A673 (cell line): ENCODE measurements at regions not wholly inside any gene's neighbourhood (a gene's known extent, or its start where the extent isn't known, plus 50 kb on each side); places are given as distances from the start of the nearest gene placed in this dataset.

Experiments
- BruUV-seq: library from RNA; stranded (reverse); fragments of 400-500 nt; replicated peaks from 2 replicates; lab custom pipeline; 2021; lab: Mats Ljungman, UMichigan
- CTCF ChIA-PET: fragments of 300-600 bp; sonication (Branson Sonifier 250); formaldehyde crosslinking; loops from one replicate; lab custom pipeline; 2022; ENCODE audit warnings: antibody characterized with exemption; lab: Charles Lee
- POLR2A ChIA-PET: fragments of 300-600 bp; sonication (Branson Sonifier 250); formaldehyde crosslinking; loops from one replicate; lab custom pipeline; 2022; ENCODE audit warnings: antibody characterized with exemption; ENCODE audit not compliant: low non-redundant PET; lab: Charles Lee
- DNase-seq: peaks from one replicate; pipeline ENCODE4 v3.0.0-alpha.2; 2015; ENCODE audit warnings: low spot score
- H3K27ac ChIP-seq: fragments of 200-600 bp; sonication (generic); 2 replicates; pipeline ENCODE4 v1.5.1; 2016; ENCODE audit warnings: mixed run types, low read depth, mild to moderate bottlenecking, mixed read lengths, antibody characterized with exemption, low read length; ENCODE audit not compliant: poor library complexity, severe bottlenecking
- H3K27me3 ChIP-seq: fragments of 200-600 bp; sonication (generic); replicated peaks from 2 replicates; pipeline ENCODE4 v1.6.1; 2017; ENCODE audit warnings: mixed run types, low read depth, mild to moderate bottlenecking, mixed read lengths, antibody characterized with exemption, low read length; ENCODE audit not compliant: insufficient read depth, poor library complexity
- H3K36me3 ChIP-seq: fragments of 200-600 bp; sonication (generic); 2 replicates; pipeline ENCODE4 v1.6.1; 2016; ENCODE audit warnings: mixed run types, mild to moderate bottlenecking, mixed read lengths, antibody characterized with exemption, low read length; ENCODE audit not compliant: insufficient read depth, poor library complexity, severe bottlenecking
- H3K4me1 ChIP-seq: fragments of 200-600 bp; sonication (generic); 2 replicates; pipeline ENCODE4 v1.6.1; 2017; ENCODE audit warnings: mixed run types, mild to moderate bottlenecking, mixed read lengths, antibody characterized with exemption, low read length; ENCODE audit not compliant: insufficient read depth, poor library complexity, severe bottlenecking
- H3K4me3 ChIP-seq: fragments of 200-600 bp; sonication (generic); 2 replicates; pipeline ENCODE4 v1.5.1; 2016; ENCODE audit warnings: low read depth, mixed run types, mild to moderate bottlenecking, mixed read lengths, low read length; ENCODE audit not compliant: poor library complexity, severe bottlenecking
- H3K9me3 ChIP-seq: fragments of 200-600 bp; sonication (generic); 2 replicates; pipeline ENCODE4 v1.6.1; 2016; ENCODE audit warnings: mixed run types, low read depth, mild to moderate bottlenecking, mixed read lengths, antibody characterized with exemption, low read length; ENCODE audit not compliant: poor library complexity, severe bottlenecking
- EZH2 ChIP-seq: fragments of 200-600 bp; sonication (generic); IDR thresholded peaks from 2 replicates; pipeline ENCODE4 v1.6.1; 2017; ENCODE audit warnings: borderline replicate concordance, low read depth, mild to moderate bottlenecking, mixed read lengths, antibody characterized with exemption, low read length; ENCODE audit not compliant: poor library complexity, severe bottlenecking
- intact Hi-C: fragments of 100-400 bp; cut with micrococcal nuclease; formaldehyde crosslinking; loops from one replicate; pipeline ENCODE4 v1.10.0; 2022; ENCODE audit not compliant: unreplicated experiment
- TF ChIP-seq, protein P1 (sequence below): fragments of 300-800, 200-600 bp; sonication (generic); conservative IDR thresholded peaks from 2 replicates; pipeline ENCODE4 v1.5.1; 2017; ENCODE audit warnings: low read depth, mild to moderate bottlenecking, antibody characterized with exemption, low read length, moderate library complexity, mixed read lengths

- BruUV-seq, result no TSS peak
- ChIA-PET POLR2A (no interaction called here), CTCF (no interaction called here)
- Histone ChIP-seq H3K27ac (no peak overlapping the region), H3K4me3 (no peak overlapping the region), H3K36me3 (no peaks in the 10 kb centered on the region), H3K4me1 (no peaks in the 10 kb centered on the region), H3K27me3 (peaks cover 10% of the 10 kb centered on the region), H3K9me3 (no peaks in the 10 kb centered on the region)
- TF ChIP-seq, protein P1, sequence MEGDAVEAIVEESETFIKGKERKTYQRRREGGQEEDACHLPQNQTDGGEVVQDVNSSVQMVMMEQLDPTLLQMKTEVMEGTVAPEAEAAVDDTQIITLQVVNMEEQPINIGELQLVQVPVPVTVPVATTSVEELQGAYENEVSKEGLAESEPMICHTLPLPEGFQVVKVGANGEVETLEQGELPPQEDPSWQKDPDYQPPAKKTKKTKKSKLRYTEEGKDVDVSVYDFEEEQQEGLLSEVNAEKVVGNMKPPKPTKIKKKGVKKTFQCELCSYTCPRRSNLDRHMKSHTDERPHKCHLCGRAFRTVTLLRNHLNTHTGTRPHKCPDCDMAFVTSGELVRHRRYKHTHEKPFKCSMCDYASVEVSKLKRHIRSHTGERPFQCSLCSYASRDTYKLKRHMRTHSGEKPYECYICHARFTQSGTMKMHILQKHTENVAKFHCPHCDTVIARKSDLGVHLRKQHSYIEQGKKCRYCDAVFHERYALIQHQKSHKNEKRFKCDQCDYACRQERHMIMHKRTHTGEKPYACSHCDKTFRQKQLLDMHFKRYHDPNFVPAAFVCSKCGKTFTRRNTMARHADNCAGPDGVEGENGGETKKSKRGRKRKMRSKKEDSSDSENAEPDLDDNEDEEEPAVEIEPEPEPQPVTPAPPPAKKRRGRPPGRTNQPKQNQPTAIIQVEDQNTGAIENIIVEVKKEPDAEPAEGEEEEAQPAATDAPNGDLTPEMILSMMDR, result no peak
- TF ChIP-seq EZH2, result no peak
- intact Hi-C loops, result no loop called here
- no peak for DNase-seq
Measured at GRCh38 chr3:187545366-187545765, 124.8 kb downstream of the SST start.

- Histone ChIP-seq H3K4me3 (no peak overlapping the region), H3K4me1 (no peaks in the 10 kb centered on the region), H3K27ac (no peak overlapping the region), H3K36me3 (no peaks in the 10 kb centered on the region), H3K27me3 (peaks cover 10% of the 10 kb centered on the region), H3K9me3 (no peaks in the 10 kb centered on the region)
- TF ChIP-seq, protein P1, result no peak
- TF ChIP-seq EZH2, result no peak
- DNase-seq, result no peak
- POLR2A ChIA-PET, result no interaction called here
- no TSS peak for BruUV-seq
- CTCF ChIA-PET, result no interaction called here
- intact Hi-C loops, result no loop called here
Measured at GRCh38 chr3:187544326-187544725, 125.9 kb downstream of the SST start.

GRCh38 chr3:187540847-187541246 is 129.3 kb downstream of the SST start:
- no peak for DNase-seq
- BruUV-seq, result no TSS peak
- H3K4me3 ChIP-seq, result no peak overlapping the region
- H3K4me1 ChIP-seq, result no peaks in the 10 kb centered on the region
- intact Hi-C loops, result no loop called here
- ChIA-PET POLR2A (no interaction called here), CTCF (no interaction called here)
- no peaks in the 10 kb centered on the region for H3K9me3 ChIP-seq
- no peak overlapping the region for H3K27ac ChIP-seq
- H3K27me3 ChIP-seq, result no peaks in the 10 kb centered on the region
- no peaks in the 10 kb centered on the region for H3K36me3 ChIP-seq
- TF ChIP-seq EZH2, result no peak
- TF ChIP-seq, protein P1, result no peak
